GM18870 (cell line): ENCODE measurements at regions not wholly inside any gene's neighbourhood (a gene's known extent, or its start where the extent isn't known, plus 50 kb on each side); places are given as distances from the start of the nearest gene placed in this dataset.
A peak's percentile ranks its signal among the peaks of the same experiment; 100 is the strongest.

Source experiments
- ATAC-seq: cut with Tn5 transposase; IDR thresholded peaks from one replicate; pipeline ENCODE4 v1.9.1; 2021; ENCODE audit warnings: moderate library complexity; ENCODE audit not compliant: unreplicated experiment

DNA sequence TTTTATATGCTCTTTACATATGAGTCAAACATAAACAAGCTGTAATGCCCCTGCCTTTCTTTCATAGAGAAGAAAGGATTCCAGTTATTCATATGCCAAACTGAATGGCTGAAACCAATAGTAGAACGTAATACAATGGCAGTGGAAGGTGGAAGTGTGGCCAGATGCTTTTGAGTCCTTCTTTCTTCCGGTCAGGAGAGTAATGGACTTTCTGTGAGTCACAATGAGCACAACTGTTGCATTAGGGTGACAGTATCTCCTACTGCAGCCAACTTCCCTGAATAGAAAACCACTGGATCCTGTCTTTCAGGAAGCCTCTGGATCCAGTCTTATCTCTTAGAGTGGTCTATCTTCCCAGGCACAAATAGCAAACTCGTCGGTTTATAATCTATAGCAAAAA is 855.2 kb downstream of the MAT2B start:
- peak; percentile 24 for ATAC-seq

DNA sequence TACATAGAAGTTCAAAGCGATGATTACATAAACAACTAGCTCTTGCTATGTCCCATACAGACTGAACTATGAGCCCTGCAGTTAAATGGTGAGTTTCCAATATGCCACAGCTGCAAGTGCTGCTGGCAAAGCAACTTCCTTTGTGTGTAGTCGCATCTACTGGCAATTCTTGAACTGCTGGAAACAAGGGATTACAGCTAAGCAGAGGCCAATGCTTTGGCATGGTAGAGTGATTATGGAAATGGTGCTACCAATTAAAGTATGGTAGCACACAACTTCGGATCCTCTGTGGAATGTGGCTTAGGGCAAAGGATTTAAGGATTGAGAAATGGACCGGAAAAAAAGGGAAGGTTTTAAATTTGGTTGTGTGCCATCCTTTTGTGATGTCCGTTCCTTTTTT is 856.6 kb downstream of the MAT2B start:
- no peak for ATAC-seq

DNA sequence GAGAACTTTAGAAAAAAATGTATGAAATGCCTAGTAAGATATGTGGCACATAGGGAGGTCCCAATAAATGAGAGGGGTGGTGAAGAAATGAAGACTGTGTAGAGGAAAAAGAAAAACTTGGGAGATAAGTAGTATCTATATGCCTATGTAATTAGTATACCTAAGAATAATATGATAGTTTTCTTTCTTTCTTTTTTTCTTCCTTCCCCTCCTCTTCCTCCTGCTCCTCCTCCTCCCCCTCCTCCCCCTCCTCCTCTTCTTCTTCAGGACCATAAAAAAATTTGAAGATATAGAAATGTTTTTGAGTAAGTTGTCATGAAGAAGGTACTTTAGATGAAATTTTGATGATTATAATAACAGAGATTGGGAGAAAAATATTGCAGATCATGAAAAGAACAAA is 857.4 kb downstream of the MAT2B start:
- no peak for ATAC-seq

DNA sequence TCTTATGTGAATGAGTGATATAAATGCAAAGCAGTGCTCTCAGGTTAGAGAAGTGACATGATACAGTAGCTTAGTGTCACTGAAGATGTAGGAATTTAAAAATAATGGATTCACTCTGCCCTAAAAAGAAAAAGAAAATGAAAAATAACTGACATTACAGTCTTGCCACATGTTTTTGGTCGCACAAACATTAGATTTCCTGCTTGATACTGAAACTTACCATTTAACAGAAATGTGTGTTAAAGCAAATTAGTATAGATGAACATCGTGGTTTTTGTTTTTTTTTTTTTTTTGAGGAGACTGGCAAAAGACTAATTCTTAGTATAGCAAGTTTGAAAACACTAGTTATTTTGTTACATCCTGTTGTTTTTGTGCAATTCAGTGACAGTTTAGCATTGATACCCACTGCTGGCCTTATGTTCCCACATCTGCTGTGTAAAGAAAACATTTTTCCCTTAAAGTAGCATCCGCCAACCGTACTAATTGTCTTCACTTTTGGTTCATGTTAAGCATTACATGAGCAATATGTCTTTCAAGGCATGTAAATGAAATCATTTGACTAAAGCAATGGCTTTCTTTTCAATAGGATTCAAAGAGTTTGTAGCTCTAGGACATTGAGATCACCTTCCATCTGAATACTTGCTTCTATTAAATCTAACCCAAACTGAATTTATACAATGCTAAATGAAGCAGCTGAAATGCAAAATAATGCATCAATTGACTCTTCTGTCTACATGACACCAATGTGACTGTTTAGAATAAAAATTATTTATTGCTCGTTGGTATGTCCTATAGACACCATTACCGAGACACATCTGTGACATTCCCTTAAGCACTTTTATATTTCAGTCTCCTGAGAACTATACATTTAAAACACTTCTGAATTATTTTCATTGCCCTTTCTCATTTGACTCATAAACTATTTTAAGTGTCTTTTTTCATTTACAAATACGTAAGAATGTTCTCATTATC is 859.1 kb downstream of the MAT2B start:
- peak; percentile 41 for ATAC-seq

DNA sequence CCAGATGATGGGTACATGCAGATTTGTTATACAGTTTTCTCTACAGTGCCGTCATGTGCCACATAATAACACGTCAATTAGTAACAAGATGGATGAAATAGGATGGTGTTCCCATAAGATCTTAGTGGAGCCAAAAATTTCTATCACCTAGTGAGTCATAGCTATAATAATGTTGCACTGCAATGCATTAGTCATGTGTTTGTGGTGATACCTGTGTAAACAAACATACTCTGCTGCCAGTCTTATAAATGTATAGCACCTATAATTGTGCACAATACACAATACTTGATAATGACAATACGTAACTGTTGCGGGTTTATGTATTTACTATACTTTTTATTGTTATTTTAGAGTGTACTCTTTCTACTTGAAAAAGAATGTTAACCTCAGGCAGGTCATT is 865.4 kb downstream of the MAT2B start:
- ATAC-seq = no peak

DNA sequence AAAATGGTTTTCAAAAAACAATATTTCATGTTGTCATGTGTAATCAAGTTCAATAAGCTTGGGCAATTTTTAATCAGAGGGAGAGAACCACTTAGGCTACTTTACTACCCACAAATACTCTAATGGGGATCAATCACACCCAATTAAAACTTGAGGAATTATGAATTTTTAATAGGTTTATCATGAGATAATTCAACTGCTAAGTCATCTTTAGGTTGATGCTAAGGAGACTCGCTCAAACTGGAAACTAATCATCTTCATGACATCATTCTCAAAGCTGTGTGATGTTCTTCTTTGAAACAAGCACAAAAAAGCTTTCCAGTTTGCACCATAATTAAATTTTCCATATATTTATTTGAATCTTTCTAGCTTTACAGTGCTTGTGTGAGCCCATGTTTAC is 867.5 kb downstream of the MAT2B start:
- no peak for ATAC-seq

DNA sequence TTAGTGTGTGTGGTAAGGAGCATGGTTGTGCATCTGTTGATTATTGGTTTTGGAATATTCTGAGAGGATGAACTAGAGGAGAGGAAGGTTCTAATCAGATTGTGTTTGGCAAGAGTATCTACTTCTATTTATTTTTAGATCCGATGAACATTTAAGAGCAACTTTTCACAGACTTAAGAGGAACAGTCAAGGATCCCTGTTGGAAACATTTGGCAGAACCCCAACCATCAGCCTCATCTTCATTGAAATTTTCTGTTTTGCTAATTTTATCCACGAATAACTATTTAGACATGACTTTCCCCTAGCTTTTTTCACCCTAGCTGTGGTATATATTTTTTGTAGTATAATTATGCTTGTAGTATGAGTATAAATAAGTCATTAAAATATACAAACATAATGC is 868.5 kb downstream of the MAT2B start:
- ATAC-seq = no peak

DNA sequence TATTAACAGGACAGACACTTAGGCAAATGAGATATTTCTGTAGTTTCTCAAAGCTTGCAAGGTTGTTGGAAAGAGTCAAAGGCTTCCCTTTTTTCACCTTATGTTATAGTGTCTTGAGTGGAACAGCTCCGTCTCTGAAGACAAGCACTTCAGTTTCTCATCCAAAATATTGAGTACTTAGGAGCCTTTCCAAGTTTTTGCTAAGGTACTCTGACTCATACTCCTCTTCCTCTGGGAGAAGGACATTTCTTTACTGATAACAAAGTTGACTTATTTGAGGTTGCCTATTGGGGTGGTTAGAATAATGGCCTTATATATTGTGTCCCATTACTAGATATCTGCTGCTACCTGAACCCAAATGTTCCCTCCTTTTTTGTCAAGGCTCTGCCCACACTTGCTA is 869.6 kb downstream of the MAT2B start:
- ATAC-seq = no peak

DNA sequence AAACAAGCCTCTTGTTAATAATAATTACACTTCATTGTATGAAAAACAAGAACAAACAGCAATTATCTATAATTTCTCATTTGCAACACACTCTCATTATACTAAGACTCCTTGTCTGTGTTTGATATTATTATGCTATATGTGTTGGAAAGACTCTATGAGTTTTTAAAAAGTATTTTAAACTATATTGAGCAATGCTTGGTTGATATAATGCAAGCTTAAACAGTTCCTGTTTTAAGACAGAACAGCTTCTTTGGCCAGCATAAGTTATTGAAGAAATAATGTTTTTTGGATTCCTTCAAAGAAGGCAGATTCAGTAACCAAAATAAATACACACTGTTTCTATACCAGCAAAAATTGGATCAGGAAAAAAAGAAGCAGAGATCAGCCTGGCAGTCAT is 871.4 kb downstream of the MAT2B start:
- ATAC-seq = no peak

DNA sequence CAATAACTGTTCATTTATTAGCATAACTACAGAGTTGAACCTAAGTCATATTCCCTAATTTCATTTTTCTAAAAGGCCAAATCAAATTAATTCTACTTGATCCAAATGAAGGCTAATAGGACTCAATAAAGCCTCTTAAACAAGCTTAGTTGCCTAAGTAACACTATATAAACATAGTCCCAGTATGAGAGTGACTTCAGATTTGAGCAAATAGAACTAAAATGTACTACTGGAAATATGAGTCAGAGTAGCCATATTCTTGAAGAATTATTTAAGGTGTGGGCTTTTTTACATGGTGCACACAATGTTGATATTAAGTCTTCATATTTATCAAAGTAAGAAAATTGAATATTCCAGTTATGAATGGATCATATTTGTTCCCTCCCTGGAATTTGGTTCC is 872.3 kb downstream of the MAT2B start:
- ATAC-seq = no peak

DNA sequence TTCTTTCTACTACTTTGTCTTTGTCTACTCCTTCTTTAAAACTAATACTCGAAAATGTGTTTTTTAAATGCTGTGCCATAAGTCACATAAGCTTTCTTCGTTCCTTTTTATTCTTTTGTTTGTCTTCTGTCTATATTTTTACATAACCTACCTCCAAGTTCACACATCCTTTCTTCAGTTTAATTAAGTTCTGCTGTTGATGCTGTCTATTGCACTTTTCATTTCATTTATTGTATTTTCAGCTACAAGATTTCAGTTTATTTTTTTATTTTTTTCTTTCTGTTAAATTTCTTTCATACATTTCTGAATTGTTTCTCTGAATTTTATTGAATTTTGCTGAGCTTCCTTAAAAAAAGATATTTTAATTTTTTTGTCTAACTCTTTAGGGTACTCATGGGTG is 878.2 kb downstream of the MAT2B start:
- ATAC-seq = no peak

DNA sequence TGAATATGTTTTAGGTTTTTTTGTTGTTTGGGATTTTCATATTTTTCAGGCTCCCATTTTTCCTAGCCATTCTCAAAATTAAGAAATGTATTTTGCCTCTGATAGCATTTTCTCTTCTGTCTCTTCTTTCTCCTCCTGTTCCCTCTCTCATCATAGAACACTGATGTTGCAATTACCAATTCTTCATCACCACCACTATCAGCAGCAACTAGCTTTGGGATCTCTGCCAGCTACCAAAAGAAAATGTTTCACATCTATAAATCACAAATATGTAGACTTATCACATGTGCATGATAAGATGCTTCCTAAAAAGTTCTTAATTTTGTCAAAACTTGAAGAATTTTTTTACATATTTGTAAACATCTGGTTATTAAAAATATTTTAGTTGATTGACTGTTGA is 887.1 kb downstream of the MAT2B start:
- ATAC-seq = no peak

DNA sequence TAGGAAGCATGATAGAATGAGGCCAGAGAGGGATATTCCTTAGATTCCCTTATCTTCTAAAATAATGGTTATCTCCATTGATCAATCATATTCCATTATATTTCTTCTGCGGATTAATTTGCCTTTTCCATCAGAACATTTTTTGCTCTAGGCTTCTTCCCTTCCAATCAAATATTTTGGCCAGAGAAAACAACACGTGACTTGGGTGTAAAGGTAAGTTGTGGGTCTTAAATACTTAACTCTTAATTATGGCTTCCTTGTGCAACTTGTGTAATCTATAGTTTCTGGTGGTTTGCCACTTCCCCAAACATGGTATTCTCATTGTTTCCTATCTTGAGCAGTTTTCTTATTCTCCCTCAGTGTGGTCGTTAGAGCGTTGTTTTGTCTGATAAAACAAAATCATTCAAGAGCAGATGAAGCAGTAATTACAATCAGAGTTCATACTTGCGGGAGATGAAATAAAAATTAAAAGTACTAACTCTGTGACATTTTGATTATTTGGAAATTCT is 889.3 kb downstream of the MAT2B start:
- ATAC-seq = no peak

DNA sequence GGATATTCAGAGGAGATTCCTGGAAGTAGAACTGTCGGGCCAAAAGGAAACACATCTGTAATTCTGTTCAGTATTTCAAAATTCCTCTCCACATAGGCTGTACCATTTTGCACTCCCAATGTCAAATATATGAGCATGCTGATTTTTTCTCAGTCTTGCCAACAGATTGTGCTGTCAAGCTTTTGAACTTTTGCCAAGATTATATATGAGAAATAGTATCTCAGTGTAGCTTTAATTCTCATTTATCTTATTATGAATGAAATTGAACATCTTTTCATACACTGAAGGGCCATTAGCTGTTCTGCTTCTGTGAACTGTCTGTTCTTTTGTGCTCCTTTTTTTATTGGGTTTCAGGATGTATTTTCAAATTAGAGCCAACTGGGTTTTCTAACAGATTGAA is 907.1 kb downstream of the MAT2B start:
- no peak for ATAC-seq

DNA sequence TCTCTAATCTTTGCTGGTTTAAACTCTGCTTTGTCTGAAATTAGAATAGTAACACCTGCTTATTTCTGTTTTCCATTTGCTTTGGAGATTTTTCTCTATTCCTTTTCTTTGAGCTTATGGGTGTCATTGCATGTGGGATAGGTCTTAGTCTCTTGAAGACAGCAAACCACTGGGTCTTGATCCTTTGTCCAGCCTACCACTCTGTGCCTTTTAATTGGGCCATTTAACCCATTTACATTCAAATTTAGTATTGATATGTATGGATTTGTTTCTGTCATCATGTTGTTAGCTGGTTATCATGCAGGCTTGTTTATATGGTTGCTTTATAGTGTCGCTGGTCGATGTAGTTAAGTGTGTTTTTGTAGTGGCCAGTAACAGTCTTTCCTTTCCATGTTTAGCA is 914.7 kb downstream of the MAT2B start:
- no peak for ATAC-seq

DNA sequence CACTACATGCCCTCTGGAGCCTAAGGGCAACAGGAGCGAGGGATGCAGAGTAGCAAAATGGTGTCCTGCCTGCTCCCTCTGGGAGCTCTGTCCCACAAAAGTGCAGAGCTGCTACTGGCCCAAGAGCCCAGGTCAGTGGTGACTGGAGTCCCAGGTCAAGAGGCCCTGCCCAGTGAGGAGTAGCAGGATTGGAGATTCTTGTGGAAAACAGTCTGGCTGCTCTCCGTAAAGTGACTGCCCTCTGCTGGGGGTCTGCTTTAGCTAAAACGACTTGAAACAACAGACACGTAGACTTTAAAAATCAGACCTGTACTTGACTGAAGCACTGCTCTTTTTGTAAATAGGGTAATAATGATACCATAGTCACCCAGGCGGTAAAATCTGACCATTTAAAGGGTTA is 917.0 kb downstream of the MAT2B start:
- ATAC-seq = no peak

DNA sequence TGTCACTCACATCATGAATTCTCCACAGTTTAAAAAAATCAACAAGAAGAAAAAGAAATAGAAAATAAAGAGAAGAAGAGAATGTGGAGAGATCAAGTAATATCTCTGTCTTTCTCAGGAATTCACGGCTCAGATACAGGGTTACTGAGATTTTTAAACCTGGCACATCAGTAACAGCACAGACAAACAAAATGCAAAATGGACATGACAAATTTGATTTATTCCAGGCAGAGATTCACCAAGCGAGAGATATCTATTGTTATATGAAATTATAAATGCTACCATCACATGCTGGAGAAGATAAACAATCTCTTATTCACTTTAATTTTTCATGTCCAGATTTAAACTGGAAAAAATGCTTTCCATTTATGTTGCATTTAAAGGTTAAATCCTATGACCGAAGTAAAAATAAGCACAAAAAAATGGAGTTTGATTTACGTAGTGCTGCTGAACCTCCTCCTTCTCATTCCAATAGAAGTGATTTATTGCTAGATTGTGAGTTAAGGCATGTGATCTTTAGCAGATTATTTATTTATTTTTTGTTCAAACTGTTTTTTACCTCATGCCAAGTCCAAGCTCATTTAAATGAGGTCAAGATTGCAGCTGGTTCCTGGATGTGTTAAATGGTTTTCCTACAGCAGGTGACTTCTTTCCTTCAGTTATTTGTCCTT is 926.4 kb downstream of the MAT2B start:
- no peak for ATAC-seq

DNA sequence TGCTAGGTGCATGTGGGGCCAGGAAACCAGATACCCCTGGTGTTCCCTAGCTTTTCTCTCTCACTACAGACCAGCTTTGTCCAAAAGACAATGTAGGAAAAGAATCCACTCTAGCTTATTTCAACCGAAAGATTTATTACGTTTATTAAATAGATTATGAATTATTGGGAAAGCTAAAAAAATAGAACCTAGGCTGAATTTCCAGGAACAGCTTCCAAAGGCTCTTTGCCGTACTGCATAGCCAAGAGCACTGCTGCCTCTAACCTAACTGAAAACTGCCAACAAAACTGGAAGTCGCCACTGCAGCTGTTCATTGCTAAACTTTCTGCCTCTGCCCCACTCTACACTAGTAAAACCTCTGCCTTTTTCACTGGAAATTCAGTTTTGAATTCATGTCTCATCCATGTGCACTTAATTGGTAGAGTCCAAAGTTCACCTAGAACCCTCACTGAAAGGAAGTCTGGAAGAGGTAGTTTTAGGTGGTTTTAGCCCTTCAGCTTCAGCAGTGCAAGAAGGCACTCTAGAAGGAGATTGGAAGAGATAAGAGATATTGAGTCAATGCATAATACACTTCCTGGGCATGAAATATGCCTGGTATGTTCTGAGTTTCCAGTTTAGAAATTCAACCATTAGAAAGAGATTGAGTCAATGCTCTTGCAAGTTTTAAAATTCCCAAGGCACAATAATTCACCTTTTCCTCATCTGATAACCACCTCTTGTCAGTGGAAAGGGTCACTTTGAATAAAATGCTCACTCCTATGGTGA is 927.9 kb downstream of the MAT2B start:
- ATAC-seq = no peak

DNA sequence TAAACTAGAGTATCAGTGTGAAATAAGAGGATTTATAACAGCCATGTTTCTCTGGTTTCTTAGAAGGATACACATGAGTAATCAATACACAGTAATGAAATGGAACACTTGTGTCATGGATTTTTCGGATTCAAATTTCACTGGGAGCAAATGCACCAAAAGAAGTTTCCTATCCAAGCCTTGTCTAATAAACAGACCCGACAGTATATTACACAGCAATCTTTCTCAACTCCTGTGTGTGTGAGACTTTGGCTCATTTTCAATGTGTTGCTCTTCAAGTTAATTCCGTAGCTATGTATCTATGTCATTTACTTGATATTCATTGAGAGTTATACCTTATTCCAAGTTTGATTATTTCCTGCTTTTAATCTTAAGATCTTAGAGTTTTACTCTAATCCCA is 930.2 kb downstream of the MAT2B start:
- no peak for ATAC-seq

DNA sequence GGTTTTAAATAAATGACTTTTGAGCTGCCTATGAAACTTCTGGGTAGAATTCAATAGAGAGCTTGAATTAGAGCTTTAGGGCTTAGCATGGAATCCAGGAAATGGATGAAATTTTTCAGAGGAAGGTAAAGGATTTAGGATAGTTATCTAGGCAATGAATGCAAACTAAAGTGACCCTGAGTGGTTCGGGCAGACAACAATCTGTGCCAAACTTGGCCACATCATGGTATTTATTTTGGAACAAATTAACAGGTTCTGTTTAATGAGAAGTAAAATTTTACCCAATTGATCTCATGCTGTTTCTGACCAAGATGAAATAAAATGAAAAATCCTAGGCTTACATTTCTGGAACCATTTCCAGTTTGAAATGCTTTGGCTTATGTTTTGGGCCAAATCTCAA is 934.4 kb downstream of the MAT2B start:
- ATAC-seq = no peak

DNA sequence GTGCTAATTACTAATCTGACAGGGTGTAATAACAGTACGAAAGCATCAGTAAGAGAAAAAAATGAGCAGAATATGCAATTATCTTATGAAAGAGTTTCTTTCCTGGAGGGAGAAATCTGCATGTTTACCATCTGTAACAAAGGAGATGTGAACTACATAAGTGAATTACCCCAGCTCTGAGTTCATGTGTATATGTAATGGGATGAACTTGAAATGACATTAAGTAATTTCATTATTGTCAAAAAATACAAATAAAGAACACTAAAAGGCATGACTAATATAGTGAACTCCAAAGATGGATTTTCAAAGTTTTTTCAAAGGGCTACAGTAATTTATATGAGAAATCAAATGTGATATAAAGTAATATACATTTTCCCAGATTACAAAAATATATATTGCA is 944.0 kb downstream of the MAT2B start:
- ATAC-seq = no peak
